Body of pancreas (tissue), 4 donors: ENCODE measurements at regions not wholly inside any gene's neighbourhood (a gene's known extent, or its start where the extent isn't known, plus 50 kb on each side); places are given as distances from the start of the nearest gene placed in this dataset.

ENCODE experiments used
- ATAC-seq: fragments of 150-250 bp; one replicate; pipeline ENCODE4 v1.9.1; 2016
- DNase-seq, 4 donors: peaks; one replicate each; pipeline ENCODE4 v3.0.0-alpha.2; 2019
- H3K27ac ChIP-seq, 4 donors: fragments of 200-600 bp; sonication (generic); 1 replicate in 3 of 4; 2 replicates in 1 of 4; pipeline versions ENCODE4 v1.5.1 to v1.6.1; 2016 to 2019; ENCODE audit warnings: mild to moderate bottlenecking in 1 of 4, mixed read lengths in 1 of 4, moderate library complexity in 1 of 4
- H3K27me3 ChIP-seq, 2 donors: fragments of 200-600 bp; sonication (generic); one replicate each; pipeline ENCODE4 v1.6.0; 2016; ENCODE audit warnings: mild to moderate bottlenecking in 1 of 2
- H3K36me3 ChIP-seq, 2 donors: fragments of 200-600 bp; sonication (generic); replicated peaks in 1 of 2; 2 replicates each; pipeline ENCODE4 v1.5.1; 2016; ENCODE audit warnings: low read depth in 2 of 2; ENCODE audit not compliant: insufficient read depth in 1 of 2
- H3K4me1 ChIP-seq: fragments of 200-600 bp; sonication (generic); one replicate; pipeline ENCODE4 v1.6.0; 2016
- H3K4me3 ChIP-seq, 2 donors: fragments of 200-600 bp; sonication (generic); 1 replicate in 1 of 2; 2 replicates in 1 of 2; pipeline ENCODE4 v1.5.1; 2016 to 2019
- H3K9me3 ChIP-seq, 3 donors: fragments of 200-600 bp; sonication (generic); 1 replicate in 2 of 3; 2 replicates in 1 of 3; pipeline ENCODE4 v1.5.1; 2016
- CTCF ChIP-seq, 7 experiments: fragments of 450-650 bp in 4 of 7; fragments of 200-600 bp in 3 of 7; sonication (generic) in 3 of 7; IDR thresholded peaks; one replicate each; pipeline ENCODE4 v1.5.1; 2016 to 2019; ENCODE audit warnings: antibody characterized with exemption in 7 of 7
- POLR2A ChIP-seq, 3 donors: fragments of 450-650 bp; IDR thresholded peaks; one replicate each; pipeline ENCODE4 v1.6.1; 2016; ENCODE audit warnings: antibody characterized with exemption in 3 of 3, mild to moderate bottlenecking in 2 of 3
- WGBS, 2 donors: methylation state at CpG; one replicate each; pipeline ENCODE4 v1.1.5; 2017; 5-methylcytosine and 5-hydroxymethylcytosine counted together
- intact Hi-C: fragments of 100-400 bp; cut with DNase I; formaldehyde crosslinking; loops from one replicate; pipeline ENCODE4 v1.15.1; 2023

GRCh38 chr20:22746957-22747356 is 162.6 kb upstream of the FOXA2 start:
- no peaks in the 10 kb centered on the region for H3K27me3 ChIP-seq
- 76 to 80% methylated on average over 4 to 5 of the region's 5 CpGs for WGBS, 2 donors
- TF ChIP-seq POLR2A (IDR thresholded peaks at IDR 0.05), result no peak
- no peak for TF ChIP-seq CTCF (IDR thresholded peaks at IDR 0.05)
- no peaks in the 10 kb centered on the region for H3K9me3 ChIP-seq
- intact Hi-C loops, result no loop called here
- DNase-seq (no peak), ATAC-seq (no peak)
- H3K4me1 ChIP-seq, result no peaks in the 10 kb centered on the region
- H3K36me3 ChIP-seq, result no peaks in the 10 kb centered on the region
- H3K27ac ChIP-seq, result no peak overlapping the region
- H3K4me3 ChIP-seq, result no peak overlapping the region

GRCh38 chr20:22752324-22752723 is 168.0 kb upstream of the FOXA2 start:
- no peaks in the 10 kb centered on the region for H3K9me3 ChIP-seq
- intact Hi-C loops, result no loop called here
- no peak overlapping the region for H3K4me3 ChIP-seq
- no peaks in the 10 kb centered on the region for H3K36me3 ChIP-seq
- no peak for ATAC-seq
- DNase-seq, result no peak
- WGBS, 2 donors, result 75 to 86% methylated on average over 1 of the region's 1 CpG
- TF ChIP-seq POLR2A (IDR thresholded peaks at IDR 0.05) (no peak), CTCF (IDR thresholded peaks at IDR 0.05) (no peak)
- H3K27me3 ChIP-seq, result no peaks in the 10 kb centered on the region
- no peaks in the 10 kb centered on the region for H3K4me1 ChIP-seq
- H3K27ac ChIP-seq, result no peak overlapping the region

- intact Hi-C loops, result no loop called here
- H3K4me1 ChIP-seq, result no peaks in the 10 kb centered on the region
- TF ChIP-seq CTCF (IDR thresholded peaks at IDR 0.05) (no peak), POLR2A (IDR thresholded peaks at IDR 0.05) (no peak)
- no peaks in the 10 kb centered on the region for H3K36me3 ChIP-seq
- 42 to 48% methylated on average over 10 of the region's 10 CpGs for WGBS, 2 donors
- DNase-seq (no peak), ATAC-seq (no peak)
- H3K27ac ChIP-seq, result no peak overlapping the region
- H3K9me3 ChIP-seq, result no peaks in the 10 kb centered on the region
- H3K27me3 ChIP-seq, result no peaks in the 10 kb centered on the region
- H3K4me3 ChIP-seq, result no peak overlapping the region
Observed at GRCh38 chr20:22757424-22758183, 173.2 kb upstream of the FOXA2 start.

- ATAC-seq (no peak), DNase-seq (no peak)
- H3K4me1 ChIP-seq, result no peaks in the 10 kb centered on the region
- H3K27ac ChIP-seq, result no peak overlapping the region
- TF ChIP-seq POLR2A (IDR thresholded peaks at IDR 0.05), result no peak
- TF ChIP-seq CTCF (IDR thresholded peaks at IDR 0.05), result no peak
- intact Hi-C loops, result no loop called here
- no peaks in the 10 kb centered on the region for H3K9me3 ChIP-seq
- no peaks in the 10 kb centered on the region for H3K27me3 ChIP-seq
- H3K4me3 ChIP-seq, result no peak overlapping the region
- no peaks in the 10 kb centered on the region for H3K36me3 ChIP-seq
- WGBS, 2 donors, result 83 to 85% methylated on average over 3 of the region's 3 CpGs
Observed at GRCh38 chr20:22758815-22759214, 174.4 kb upstream of the FOXA2 start.
